WI38 (cell line): ENCODE measurements at regions not wholly inside any gene's neighbourhood (a gene's known extent, or its start where the extent isn't known, plus 50 kb on each side); places are given as distances from the start of the nearest gene placed in this dataset.
"Not testable (repeated sequence)": the region's sequence is repeated elsewhere in the genome, so short reads cannot be mapped to it uniquely, and the experiment has no call there.

Experiments
- H3K4me3 ChIP-seq: 2 replicates; pipeline ENCODE4 v1.5.1; 2011; ENCODE audit warnings: low read depth, mild to moderate bottlenecking, control low read depth, low read length
- TF ChIP-seq, protein P1 (sequence below): IDR thresholded peaks from 2 replicates; pipeline ENCODE4 v1.5.1; 2012; ENCODE audit warnings: low read depth, mild to moderate bottlenecking, control low read depth, low read length

DNA sequence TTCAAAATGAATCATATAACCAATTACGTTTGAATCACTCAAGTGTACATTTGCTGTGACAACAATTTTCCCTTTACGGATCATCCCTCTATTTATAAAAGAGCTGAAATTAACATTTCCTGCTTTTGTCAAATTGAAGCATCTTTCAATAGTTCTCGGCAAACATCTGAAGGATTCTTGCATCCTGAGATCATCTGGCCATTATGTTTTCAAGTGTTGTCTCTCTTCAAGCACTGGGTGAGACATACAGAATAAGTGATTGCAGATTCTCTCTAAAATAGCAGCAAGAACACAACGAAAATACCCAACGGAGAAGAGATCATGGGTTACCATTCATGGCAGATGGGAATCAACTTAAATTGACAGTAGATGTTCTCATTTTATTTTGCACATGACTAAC is 283.4 kb upstream of the GRAMD2B start:
- H3K4me3 ChIP-seq, result no peak overlapping the region

DNA sequence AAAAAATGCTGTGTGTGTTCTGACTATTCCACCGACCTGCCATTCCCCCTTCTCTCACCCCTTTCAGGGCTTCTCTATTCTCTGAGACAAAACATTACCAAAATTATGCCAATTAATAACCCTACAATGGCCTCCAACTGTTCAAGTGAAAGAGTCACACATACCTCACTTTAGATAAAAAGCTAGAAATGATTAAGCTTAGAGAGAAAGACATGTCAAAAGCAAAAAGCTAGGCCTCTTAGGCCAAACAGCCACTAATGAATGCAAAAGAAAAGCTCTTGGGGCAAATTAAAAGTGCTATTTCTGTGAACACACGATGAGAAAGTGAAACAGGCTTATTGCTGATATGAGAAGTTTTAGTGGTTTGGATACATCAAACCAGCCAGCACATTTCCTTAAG is 279.6 kb upstream of the GRAMD2B start:
- H3K4me3 ChIP-seq, result no peak overlapping the region
- TF ChIP-seq, protein P1, sequence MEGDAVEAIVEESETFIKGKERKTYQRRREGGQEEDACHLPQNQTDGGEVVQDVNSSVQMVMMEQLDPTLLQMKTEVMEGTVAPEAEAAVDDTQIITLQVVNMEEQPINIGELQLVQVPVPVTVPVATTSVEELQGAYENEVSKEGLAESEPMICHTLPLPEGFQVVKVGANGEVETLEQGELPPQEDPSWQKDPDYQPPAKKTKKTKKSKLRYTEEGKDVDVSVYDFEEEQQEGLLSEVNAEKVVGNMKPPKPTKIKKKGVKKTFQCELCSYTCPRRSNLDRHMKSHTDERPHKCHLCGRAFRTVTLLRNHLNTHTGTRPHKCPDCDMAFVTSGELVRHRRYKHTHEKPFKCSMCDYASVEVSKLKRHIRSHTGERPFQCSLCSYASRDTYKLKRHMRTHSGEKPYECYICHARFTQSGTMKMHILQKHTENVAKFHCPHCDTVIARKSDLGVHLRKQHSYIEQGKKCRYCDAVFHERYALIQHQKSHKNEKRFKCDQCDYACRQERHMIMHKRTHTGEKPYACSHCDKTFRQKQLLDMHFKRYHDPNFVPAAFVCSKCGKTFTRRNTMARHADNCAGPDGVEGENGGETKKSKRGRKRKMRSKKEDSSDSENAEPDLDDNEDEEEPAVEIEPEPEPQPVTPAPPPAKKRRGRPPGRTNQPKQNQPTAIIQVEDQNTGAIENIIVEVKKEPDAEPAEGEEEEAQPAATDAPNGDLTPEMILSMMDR, result no peak

More for the DNA sequence above, 283.4 kb upstream of the GRAMD2B start:
- TF ChIP-seq, protein P1, result no peak

DNA sequence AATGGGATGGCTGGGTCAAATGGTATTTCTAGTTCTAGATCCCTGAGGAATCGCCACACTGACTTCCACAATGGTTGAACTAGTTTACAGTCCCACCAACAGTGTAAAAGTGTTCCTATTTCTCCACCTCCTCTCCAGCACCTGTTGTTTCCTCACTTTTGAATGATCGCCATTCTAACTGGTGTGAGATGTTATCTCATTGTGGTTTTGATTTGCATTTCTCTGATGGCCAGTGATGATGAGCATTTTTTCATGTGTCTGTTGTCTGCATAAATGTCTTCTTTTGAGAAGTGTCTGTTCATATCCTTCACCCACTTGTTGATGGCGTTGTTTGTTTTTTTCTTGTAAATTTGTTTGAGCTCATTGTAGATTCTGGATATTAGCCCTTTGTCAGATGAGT is 272.9 kb upstream of the GRAMD2B start:
- not testable (repeated sequence) for H3K4me3 ChIP-seq

DNA sequence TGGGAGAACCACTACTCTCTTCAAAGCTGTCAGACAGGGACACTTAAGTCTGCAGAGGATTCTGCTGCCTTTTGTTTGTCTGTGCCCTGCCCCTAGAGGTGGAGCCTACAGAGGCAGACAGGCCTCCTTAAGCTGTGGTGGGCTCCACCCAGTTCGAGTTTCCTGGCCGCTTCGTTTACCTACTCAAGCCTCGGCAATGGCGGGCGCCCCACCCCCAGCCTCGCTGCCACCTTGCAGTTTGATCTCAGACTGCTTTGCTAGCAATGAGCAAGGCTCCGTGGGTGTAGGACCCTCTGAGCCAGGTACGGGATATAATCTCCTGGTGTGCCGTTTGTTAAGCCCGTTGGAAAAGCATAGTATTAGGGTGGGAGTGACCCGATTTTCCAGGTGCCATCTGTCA is 267.9 kb upstream of the GRAMD2B start:
- not testable (repeated sequence) for H3K4me3 ChIP-seq

DNA sequence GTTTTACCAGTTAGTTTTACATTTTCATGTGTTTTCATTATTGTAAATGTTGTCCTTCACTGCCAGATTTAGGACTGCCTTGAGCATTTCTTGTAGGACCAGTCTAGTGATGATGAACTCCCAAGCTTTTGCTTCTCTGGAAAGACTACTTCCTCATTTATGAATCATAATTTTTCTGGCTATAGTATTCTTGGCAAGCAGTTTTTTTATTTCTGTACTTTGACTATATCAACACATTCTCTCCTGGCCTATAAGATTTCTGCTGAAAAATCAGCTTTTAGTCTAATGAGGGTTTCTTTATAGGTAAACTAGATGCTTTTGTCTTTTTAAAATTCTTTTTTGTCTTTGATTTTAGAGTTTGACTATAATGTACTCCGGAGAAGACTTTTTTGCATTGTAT is 256.8 kb upstream of the GRAMD2B start:
- H3K4me3 ChIP-seq, result no peak overlapping the region
- TF ChIP-seq, protein P1, result no peak

DNA sequence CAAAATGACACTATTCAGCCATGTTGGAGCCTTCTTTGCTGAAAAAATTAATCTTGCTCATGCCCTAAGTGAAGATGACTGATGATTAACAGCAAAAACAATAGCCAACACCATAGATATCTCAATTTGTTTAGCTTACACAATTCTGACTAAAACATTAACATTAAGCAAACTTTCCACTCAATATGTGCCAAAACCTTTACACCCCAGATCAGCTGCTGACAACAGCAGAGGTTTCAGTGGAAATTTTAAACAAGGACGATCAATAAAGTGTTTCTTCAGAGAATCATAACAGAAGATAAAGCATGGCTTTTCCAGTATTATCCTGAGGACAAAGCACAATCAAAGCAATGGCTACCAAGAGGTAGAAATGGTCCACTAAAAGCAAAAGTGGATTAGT is 254.4 kb upstream of the GRAMD2B start:
- TF ChIP-seq, protein P1, result no peak
- H3K4me3 ChIP-seq, result no peak overlapping the region

DNA sequence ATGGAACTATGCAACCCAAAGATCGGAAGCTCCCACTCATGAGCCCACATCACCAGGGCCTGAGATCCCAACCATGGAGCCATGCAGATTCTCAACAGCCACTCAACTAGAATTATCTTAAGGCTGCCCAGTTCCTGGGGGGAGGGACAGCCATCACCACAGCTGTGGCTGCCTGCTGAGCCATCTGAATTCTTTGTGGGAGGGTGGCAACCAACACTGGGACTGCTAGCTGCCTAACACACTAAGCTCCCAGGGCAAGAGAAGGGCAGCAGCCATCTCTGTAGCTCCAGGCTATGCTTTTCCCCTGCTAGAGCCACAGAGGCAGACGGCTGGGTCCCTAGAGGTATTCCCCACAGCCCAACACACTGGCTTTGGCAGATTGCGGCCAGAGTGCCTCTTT is 251.3 kb upstream of the GRAMD2B start:
- TF ChIP-seq, protein P1, result no peak
- no peak overlapping the region for H3K4me3 ChIP-seq

DNA sequence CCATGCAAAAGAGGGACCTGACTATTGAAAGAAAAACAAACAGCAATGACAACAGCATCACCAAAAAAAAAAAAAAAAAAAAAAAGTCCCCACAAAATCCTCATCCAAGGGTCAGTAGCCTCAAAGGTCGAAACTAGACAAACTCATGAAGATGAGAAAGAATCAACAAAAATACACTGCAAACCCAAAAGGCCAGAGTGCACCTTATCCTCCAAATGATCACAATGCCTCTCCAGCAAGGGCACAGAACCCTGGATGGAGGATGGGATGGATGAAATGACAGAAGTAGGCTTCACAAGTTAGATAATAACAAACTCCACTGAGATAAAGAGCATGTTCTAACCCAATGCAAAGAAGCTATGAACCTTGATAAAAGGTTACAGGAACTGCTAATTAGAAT is 250.4 kb upstream of the GRAMD2B start:
- TF ChIP-seq, protein P1, result no peak
- H3K4me3 ChIP-seq, result no peak overlapping the region

DNA sequence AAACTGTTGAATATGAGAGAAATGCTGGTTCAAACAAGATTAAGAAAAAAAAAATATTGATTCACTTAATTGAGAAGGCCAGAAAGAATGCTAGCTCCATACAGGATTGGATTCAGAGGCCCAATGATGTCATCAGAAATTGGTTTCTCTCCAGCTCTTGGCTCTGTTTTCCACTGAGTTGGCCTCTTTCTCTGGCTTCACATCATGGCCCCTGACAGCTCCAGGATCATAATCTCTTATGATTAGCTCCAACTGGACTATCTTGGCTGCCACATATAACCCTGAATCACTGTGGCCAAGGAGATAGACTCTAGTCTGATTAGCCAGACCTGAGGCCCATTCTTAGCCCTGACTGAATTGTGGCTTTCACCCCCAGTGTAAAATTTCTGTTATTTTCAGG is 244.7 kb upstream of the GRAMD2B start:
- H3K4me3 ChIP-seq, result no peak overlapping the region
- TF ChIP-seq, protein P1, result no peak
